GM21528 (cell line): ENCODE measurements at regions not wholly inside any gene's neighbourhood (a gene's known extent, or its start where the extent isn't known, plus 50 kb on each side); places are given as distances from the start of the nearest gene placed in this dataset.

Experiments
- ATAC-seq: cut with Tn5 transposase; IDR thresholded peaks from one replicate; pipeline ENCODE4 v1.9.1; 2021; ENCODE audit warnings: mild to moderate bottlenecking, moderate library complexity; ENCODE audit not compliant: unreplicated experiment, low FRiP score

DNA sequence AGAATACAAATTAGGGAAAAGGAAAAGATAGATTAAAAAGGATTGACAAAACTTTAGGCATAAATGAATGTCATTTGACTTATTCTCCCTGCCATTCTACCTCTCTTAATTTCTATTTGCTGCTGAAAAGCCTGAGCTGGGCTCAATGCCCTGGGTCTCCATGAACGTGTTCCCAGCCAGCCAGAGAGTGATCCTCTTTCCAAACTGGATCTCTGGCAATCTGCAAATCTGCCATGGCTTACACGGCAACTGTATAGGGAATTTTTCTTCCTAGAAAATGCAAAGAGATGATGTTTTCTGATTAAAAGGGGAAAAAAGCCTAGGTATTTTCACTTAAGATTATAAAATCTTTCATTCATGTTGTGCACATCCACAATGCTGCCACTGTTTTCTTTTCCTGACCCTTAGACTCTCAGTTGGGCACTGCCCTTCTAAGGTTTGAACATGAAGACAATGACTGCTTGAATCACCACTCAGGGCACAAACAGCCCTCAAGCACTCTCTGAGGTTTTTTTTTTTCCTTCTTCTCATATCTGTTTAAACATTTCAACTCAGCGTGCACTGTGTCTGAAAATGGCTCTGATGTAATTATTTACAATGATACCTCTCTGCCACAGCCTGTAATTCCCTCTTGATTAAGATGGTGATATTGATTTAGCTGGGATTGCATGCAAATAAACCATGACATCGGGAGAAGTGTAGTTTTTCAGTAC, 60.3 kb downstream of the DACT1 start:
- ATAC-seq, result no peak

DNA sequence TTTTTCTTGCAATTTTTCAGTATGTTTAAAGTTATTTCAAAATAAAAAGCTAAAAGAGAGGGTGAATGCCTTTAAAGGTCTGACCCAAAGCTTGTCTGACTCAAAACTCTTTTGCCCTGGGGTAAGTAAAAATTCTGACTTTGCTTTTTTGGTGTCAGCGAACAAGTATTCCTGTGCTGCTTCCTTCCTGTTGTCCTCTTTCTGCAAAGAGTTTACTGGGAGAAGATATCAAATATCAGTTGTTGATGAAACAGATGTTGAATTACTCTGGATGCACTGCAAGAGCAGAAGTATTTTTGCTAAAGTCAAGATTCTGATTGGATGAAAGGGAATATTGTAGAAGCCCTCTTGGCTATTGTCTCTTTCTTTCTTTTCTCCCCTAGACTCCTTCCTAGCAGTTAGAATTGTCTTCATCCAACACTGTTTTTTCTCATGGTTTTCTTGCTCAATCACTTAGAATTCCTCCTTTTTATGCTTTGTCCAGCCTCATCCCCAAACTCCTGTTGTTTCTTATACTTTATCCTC, 62.0 kb downstream of the DACT1 start:
- no peak for ATAC-seq

- ATAC-seq, result no peak
These were observed 63.4 kb downstream of the DACT1 start for GRCh38 chr14:58701156-58701555.

GRCh38 chr14:58701604-58702003, 63.8 kb downstream of the DACT1 start:
- ATAC-seq, result no peak

GRCh38 chr14:58702441-58703160, 64.8 kb downstream of the DACT1 start:
- no peak for ATAC-seq

GRCh38 chr14:58703161-58703506, 65.4 kb downstream of the DACT1 start:
- no peak for ATAC-seq

DNA sequence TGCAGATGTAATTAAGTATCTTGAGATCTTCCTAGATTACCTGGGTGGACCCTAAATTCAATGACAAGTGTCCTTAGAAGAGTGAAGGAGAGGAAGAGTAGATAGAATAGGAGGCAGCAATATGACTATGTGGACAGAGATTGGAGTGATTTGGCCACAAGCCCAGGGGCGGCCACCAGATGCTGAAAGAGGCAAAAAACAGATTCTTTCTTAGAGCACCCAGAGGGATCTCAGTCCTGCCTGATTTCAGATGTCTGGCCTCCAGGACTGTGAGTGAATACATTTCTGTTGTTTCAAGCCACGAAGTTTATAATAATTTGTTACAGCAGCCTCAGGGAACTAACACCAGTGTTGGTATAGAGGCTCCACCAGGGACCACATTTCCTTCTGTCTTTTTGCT, 67.3 kb downstream of the DACT1 start:
- ATAC-seq, result no peak

DNA sequence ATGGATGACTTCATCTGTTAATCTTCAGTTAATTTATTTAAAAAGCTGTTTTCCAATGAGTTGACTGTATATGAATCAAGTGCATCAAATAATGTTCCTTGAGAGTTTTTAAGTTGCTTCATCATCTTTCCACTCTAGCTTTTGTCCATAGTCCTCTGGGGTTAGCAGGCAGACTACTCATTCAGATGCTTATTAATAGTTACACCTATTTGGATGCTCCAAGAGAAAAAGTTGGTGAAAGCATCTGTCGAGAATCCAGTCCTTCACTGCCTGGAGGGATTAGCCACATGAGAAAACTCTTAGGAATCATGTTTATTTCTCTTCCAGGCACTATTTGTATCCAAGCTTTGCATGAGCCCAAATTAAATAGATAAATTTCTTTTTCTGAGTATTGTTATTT, 70.2 kb downstream of the DACT1 start:
- ATAC-seq, result no peak

DNA sequence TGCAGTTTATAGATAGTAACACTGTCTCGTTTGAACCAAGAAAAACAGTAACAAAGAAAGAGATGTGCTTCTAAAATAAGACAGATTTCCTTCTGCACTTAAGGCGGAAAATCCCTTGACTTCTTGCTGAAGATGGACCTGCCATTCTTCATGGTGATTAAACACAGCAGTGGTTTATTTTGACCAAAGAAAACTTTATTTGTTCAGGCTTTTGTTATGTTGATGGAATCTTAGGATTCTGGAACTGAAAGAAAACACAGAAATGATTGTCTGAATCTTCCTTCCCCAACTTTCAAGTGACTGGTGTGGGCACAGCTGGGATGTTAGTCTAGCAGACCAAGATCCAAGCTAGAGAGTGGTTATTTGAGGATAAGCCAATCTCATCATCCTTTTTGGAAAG, 72.2 kb downstream of the DACT1 start:
- ATAC-seq, result no peak

DNA sequence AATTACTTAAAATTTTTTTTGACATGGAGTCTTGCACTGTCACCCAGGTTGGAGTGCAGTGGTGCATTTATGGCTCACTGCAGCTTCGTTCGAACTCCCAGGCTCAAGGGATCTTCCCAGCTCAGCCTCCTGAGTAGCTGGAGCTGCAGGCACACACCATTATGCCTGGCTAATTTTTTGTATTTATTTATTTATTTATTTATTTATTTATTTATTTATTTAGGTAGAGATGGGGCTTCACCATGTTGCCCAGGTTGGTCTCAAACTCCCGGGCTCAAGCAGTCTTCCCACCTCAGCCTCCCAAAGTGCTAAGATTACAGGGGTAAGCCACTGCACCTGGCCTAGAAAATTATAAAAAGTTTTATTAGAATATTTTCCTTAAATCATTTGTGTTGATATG, 73.6 kb downstream of the DACT1 start:
- ATAC-seq, result no peak

- ATAC-seq, result no peak
These were observed 74.6 kb downstream of the DACT1 start for GRCh38 chr14:58712357-58712756.

DNA sequence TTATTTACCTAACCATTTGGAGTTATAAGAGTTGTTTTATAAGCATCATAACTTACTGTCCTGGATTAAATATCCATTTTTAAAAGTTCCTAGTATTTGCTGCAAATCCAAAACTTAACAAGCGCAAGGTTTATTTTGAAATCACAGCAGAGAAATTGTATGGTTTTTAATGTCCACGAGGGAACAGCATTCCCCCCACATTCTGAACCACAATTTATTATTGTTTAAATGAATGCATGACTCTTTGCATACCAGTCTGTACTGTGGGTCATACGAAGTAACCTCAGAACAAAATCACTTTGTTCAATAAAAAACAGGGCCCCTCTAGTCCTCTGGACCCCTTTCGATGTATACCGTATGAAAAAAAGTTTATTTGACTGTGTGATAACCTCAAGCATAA, 75.9 kb downstream of the DACT1 start:
- no peak for ATAC-seq

- ATAC-seq, result no peak
These were observed 78.9 kb downstream of the DACT1 start for GRCh38 chr14:58716706-58717105.

GRCh38 chr14:58717211-58717610, 79.4 kb downstream of the DACT1 start:
- no peak for ATAC-seq

- no peak for ATAC-seq
These were observed 80.1 kb downstream of the DACT1 start for GRCh38 chr14:58717813-58718212.

DNA sequence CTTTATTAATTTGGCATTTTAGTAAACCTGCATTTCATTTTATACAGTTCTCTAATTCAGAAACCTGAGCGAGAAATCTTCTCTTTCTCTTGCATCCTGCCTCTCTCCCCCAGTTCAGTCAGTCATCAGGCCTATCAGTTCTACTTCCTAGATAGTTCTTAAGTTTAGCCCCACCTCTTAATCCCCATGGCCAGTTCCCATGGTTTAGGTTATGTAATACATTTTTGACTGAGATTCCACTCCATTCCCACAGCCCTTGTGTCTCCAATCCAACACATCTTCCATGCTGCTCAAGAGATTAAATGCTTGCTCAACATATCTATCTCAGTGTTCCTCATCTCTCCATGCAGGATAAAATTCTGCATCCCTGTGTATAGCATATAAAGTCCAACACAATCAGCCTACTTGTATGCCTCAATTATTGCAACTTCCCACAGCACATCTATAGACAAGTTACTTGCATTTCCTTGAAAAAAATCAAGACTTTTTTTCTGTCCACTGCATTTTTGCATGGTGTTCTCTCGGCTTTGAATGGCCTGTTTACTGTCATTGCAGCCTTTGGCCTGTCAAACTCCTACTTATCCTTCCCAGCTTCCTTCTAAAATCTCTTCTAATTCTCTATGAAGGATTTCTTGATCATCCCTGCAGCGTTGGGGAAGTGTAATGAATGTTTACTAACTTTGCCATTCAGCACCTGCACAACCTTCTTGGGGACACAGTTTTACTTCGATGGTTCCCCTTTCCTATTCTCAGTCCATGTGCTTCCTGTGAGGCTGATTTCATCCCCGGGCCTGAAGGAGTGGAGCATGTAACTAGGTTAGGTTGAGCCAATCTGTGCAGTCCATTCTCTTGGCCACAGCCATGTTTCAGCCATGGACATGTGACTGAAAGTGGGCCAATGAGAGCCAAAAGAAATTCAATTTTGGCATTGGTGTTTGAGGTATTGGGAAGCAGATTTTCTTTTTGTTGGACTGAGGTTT, 80.8 kb downstream of the DACT1 start:
- ATAC-seq, result no peak

- ATAC-seq, result no peak
These were observed 84.0 kb downstream of the DACT1 start for GRCh38 chr14:58721723-58722122.

DNA sequence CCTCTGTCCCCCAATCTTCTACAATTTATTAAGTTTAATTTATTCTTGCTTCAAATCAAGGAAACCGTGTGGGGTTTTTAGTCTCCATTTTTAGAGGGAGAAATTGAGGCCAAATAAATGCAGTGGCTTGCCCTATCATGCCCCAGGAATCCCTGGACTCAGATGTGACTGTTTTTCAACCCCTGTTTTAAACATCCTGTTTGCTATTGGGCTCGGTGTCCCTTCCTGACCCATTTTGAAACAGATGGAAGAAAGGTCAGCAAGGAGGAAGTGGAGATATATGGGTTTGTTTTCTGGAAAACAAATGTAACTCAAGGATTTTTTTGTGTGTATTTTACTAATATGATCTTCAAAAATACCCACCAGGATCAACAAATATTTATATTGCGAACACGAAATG, 84.7 kb downstream of the DACT1 start:
- ATAC-seq, result no peak

GRCh38 chr14:58724206-58724605, 86.4 kb downstream of the DACT1 start:
- ATAC-seq, result no peak

DNA sequence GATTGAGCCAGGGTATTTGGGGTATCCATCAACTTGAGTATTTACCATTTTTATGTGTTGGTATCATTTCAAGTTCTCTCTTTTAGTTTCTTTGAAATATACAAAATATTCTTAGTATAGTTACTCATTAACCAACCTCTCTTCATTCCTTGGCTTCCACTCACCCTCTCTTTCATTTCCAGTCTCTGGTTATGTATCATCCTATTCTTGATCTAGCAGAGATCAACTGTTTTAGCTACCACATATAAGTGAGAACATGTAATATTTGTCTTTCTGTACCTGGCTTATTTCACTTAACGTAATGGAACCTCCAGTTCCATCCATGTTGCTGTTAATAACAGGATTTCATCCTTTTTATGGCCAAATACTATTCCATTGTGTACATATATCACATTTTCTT, 86.9 kb downstream of the DACT1 start:
- ATAC-seq, result no peak

DNA sequence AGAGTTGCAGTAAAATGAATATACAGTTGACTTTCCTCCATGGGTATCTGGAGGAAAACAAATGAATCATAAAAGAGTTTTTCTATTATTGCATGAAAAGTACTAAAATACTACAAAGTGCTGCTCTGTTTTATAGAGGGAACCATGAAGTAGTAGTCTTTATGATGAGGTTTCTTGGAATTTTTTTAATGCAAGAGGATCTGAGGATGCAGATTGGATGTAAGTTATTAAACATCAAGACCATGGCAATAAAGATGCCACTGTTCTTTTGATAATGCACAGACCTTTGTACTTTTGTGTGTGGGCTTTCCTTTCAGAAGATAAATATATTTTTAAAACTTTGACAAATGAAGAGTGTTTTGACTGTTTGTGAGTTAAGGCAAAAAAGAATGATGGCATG, 87.5 kb downstream of the DACT1 start:
- ATAC-seq, result no peak
